MCF 10A (cell line): ENCODE measurements at regions not wholly inside any gene's neighbourhood (a gene's known extent, or its start where the extent isn't known, plus 50 kb on each side); places are given as distances from the start of the nearest gene placed in this dataset.
"Not testable (repeated sequence)": the region's sequence is repeated elsewhere in the genome, so short reads cannot be mapped to it uniquely, and the experiment has no call there.

Source experiments
- BruUV-seq: library from RNA; stranded (reverse); fragments of 400-500 nt; replicated peaks from 2 replicates; lab custom pipeline; 2021; lab: Mats Ljungman, UMichigan
- CTCF ChIA-PET: fragments of 300-600 bp; sonication (Branson Sonifier 250); formaldehyde crosslinking; extraction: SDS; loops from one replicate; lab custom pipeline; 2021; ENCODE audit warnings: antibody characterized with exemption, inconsistent platforms; lab: Yijun Ruan, JAX
- POLR2A ChIA-PET: fragments of 300-600, 350-650 bp; sonication (Branson Sonifier 250); formaldehyde crosslinking; extraction: SDS; loops from one replicate; lab custom pipeline; 2020; ENCODE audit warnings: antibody characterized with exemption, inconsistent platforms; lab: Yijun Ruan, JAX
- DNase-seq: peaks from one replicate; pipeline ENCODE4 v3.0.0-alpha.2; 2018; ENCODE audit not compliant: unreplicated experiment
- H3K27ac Mint-ChIP-seq: one replicate; pipeline ENCODE4 v1.8.0; 2022; ENCODE audit warnings: mild to moderate bottlenecking, low read depth, mixed read lengths; ENCODE audit not compliant: unreplicated experiment
- H3K27me3 Mint-ChIP-seq: one replicate; pipeline ENCODE4 v1.8.0; 2022; ENCODE audit warnings: mixed read lengths; ENCODE audit not compliant: insufficient read depth, unreplicated experiment
- H3K36me3 Mint-ChIP-seq: one replicate; pipeline ENCODE4 v1.8.0; 2022; ENCODE audit warnings: mild to moderate bottlenecking, moderate library complexity, mixed read lengths; ENCODE audit not compliant: insufficient read depth, unreplicated experiment
- H3K4me1 Mint-ChIP-seq: one replicate; pipeline ENCODE4 v1.8.0; 2022; ENCODE audit warnings: mixed read lengths; ENCODE audit not compliant: insufficient read depth, unreplicated experiment
- H3K4me3 Mint-ChIP-seq: one replicate; pipeline ENCODE4 v1.8.0; 2022; ENCODE audit warnings: mild to moderate bottlenecking, moderate library complexity, mixed read lengths; ENCODE audit not compliant: unreplicated experiment
- H3K9me3 Mint-ChIP-seq: one replicate; pipeline ENCODE4 v1.8.0; 2022; ENCODE audit warnings: mixed read lengths; ENCODE audit not compliant: unreplicated experiment
- intact Hi-C: fragments of 100-400 bp; cut with micrococcal nuclease; formaldehyde crosslinking; loops from 2 replicates; pipeline ENCODE4 v1.14.1; 2022
- TF ChIP-seq, protein P1 (sequence below): fragments of 200-600 bp; IDR thresholded peaks from one replicate; pipeline ENCODE4 v1.8.0; 2022; ENCODE audit warnings: antibody characterized with exemption, mild to moderate bottlenecking; ENCODE audit not compliant: unreplicated experiment

DNA sequence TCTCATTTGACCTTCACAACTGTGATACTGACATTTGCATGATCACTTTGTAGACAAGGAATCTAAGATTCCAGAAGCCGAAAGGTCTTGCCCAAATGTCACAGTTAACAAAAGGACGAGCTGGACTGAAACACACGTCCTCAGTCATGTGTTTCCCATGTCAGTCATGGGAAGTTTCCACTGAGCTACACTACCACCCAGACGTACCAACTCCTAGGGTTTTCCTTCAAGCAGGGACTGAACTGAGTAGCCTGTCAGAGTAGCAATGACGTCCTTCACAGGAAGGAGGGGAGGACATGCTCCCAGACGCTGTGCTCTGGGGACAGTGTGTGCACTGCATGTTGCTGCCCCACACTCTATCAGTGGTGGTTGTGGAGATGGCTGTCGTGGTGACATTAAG lies 215.8 kb upstream of the SMLR1 start:
- no peaks in the 10 kb centered on the region for H3K9me3 Mint-ChIP-seq
- DNase-seq = no peak
- CTCF ChIA-PET = no interaction called here
- no peaks in the 10 kb centered on the region for H3K27me3 Mint-ChIP-seq
- intact Hi-C loops = no loop called here
- POLR2A ChIA-PET = no interaction called here
- no peak overlapping the region for H3K27ac Mint-ChIP-seq
- TF ChIP-seq, protein P1, sequence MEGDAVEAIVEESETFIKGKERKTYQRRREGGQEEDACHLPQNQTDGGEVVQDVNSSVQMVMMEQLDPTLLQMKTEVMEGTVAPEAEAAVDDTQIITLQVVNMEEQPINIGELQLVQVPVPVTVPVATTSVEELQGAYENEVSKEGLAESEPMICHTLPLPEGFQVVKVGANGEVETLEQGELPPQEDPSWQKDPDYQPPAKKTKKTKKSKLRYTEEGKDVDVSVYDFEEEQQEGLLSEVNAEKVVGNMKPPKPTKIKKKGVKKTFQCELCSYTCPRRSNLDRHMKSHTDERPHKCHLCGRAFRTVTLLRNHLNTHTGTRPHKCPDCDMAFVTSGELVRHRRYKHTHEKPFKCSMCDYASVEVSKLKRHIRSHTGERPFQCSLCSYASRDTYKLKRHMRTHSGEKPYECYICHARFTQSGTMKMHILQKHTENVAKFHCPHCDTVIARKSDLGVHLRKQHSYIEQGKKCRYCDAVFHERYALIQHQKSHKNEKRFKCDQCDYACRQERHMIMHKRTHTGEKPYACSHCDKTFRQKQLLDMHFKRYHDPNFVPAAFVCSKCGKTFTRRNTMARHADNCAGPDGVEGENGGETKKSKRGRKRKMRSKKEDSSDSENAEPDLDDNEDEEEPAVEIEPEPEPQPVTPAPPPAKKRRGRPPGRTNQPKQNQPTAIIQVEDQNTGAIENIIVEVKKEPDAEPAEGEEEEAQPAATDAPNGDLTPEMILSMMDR = no peak
- H3K36me3 Mint-ChIP-seq = no peaks in the 10 kb centered on the region
- H3K4me3 Mint-ChIP-seq = no peak overlapping the region
- BruUV-seq = no TSS peak
- H3K4me1 Mint-ChIP-seq = no peaks in the 10 kb centered on the region

DNA sequence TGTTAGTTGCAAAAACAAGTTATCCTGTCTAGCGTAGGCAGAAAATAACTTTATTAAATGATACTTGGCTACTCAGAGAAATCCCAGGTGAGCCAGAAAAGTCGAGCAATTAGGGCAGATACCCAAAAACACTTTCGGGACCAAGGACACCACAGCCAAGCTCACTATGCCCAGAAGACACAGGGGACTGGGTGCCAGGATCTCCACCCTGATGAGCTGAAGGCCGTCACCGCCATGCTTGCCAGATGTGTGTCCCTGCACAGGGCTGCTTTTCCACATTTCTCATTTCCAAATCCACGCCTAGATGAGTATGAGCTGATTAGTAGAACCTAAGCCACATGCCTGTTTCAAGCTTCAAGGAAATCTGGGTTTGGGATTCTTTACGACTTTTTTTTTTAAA lies 214.0 kb upstream of the SMLR1 start:
- H3K36me3 Mint-ChIP-seq = no peaks in the 10 kb centered on the region

DNA sequence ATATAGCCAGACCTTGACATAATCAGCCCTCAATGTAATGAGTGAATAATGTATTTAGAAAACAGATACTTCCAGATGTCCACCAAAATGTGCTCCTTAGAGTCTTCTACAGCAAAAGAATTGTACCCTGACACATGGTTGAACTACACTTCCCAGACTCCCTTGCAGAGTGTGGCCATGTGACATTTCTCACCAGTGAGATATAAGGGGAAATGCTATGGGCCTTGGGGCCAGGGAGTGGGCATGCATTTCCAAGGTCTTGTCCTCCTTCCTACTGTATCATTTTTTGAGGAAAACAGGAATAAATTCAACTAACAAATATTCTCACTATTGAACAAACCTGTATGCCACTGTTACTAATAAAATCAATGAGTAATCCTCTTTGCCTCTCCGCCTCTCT lies 211.4 kb upstream of the SMLR1 start:
- POLR2A ChIA-PET = no interaction called here
- Mint-ChIP-seq H3K27me3 (no peaks in the 10 kb centered on the region), H3K36me3 (no peaks in the 10 kb centered on the region), H3K4me1 (no peaks in the 10 kb centered on the region), H3K9me3 (no peaks in the 10 kb centered on the region), H3K4me3 (no peak overlapping the region), H3K27ac (no peak overlapping the region)
- intact Hi-C loops = no loop called here
- no TSS peak for BruUV-seq
- TF ChIP-seq, protein P1 = no peak
- no peak for DNase-seq
- CTCF ChIA-PET = no interaction called here

More for the DNA sequence above, 214.0 kb upstream of the SMLR1 start:
- Mint-ChIP-seq H3K4me3 (no peak overlapping the region), H3K27me3 (no peaks in the 10 kb centered on the region), H3K9me3 (no peaks in the 10 kb centered on the region), H3K4me1 (no peaks in the 10 kb centered on the region), H3K27ac (no peak overlapping the region)
- POLR2A ChIA-PET = interaction anchor here (0.6 to 0.7 kb wide), 2 partner anchors 171 to 508 kb away, joined by 3 read pairs; no protein-coding TSS in a partner anchor
- BruUV-seq = no TSS peak
- TF ChIP-seq, protein P1 = no peak
- no peak for DNase-seq
- CTCF ChIA-PET = interaction anchor here (0.7 kb wide), 1 partner anchor 281 kb away, joined by 3 read pairs; no protein-coding TSS in a partner anchor
- intact Hi-C loops = no loop called here

DNA sequence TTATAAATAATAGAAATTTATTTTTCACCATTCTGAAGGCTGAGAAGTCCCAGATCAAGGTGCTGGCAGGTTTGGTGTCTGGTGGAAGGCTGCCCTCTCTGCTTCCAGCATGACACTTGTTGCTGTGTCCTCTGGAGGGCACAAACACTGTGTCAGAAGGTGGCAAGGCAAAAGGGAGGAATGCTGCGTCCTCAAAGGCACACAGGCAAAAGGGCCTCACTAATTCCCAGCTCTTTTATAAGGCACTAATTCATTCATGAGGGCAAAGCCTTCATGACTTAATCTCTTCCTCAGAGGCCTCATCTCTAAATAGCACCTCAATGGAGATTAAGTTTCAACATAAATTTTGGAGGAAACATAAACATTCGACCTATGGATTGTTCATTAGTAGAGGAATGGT lies 209.5 kb upstream of the SMLR1 start:
- CTCF ChIA-PET = no interaction called here
- TF ChIP-seq, protein P1 = no peak
- no TSS peak for BruUV-seq
- Mint-ChIP-seq H3K4me3 (no peak overlapping the region), H3K4me1 (no peaks in the 10 kb centered on the region), H3K27ac (no peak overlapping the region), H3K27me3 (no peaks in the 10 kb centered on the region), H3K36me3 (no peaks in the 10 kb centered on the region), H3K9me3 (no peaks in the 10 kb centered on the region)
- DNase-seq = no peak
- intact Hi-C loops = no loop called here
- POLR2A ChIA-PET = no interaction called here

DNA sequence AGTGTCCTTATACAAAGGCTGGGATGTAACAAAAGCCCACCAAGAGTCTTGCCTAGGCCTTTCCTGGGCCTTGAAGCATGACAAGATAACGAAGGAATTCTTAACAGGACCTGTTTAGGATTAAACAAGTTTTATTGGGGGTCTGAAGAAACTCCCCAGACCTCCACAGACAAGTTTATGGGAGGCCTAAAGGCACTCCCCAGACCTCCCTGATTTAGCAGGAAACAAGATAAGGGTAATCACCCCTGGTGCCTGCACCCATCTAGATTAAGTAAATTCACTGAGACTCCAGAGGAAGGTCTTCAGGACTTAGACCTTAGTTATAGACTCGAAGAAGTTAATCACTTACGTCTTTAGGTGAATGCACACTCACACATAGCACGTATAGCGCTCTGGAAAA lies 208.4 kb upstream of the SMLR1 start:
- CTCF ChIA-PET, H3K27me3 Mint-ChIP-seq, H3K4me1 Mint-ChIP-seq, DNase-seq, H3K9me3 Mint-ChIP-seq, BruUV-seq, H3K36me3 Mint-ChIP-seq, H3K4me3 Mint-ChIP-seq, intact Hi-C loops, H3K27ac Mint-ChIP-seq: not testable (repeated sequence)
- POLR2A ChIA-PET = interaction anchor here (0.7 kb wide), 1 partner anchor 48 kb away, joined by 3 read pairs; no protein-coding TSS in a partner anchor
